Ovary (tissue), 7 donors: ENCODE measurements at regions not wholly inside any gene's neighbourhood (a gene's known extent, or its start where the extent isn't known, plus 50 kb on each side); places are given as distances from the start of the nearest gene placed in this dataset.
"Not testable (repeated sequence)": the region's sequence is repeated elsewhere in the genome, so short reads cannot be mapped to it uniquely, and the experiment has no call there.

Experiments used
- DNase-seq, 5 donors: peaks; one replicate each; pipeline ENCODE4 v3.0.0-alpha.2; 2019 to 2020
- H3K27ac ChIP-seq, 2 donors: fragments of 200-600 bp; one replicate each; pipeline versions ENCODE4 v1.5.1 to v1.8.0; 2019 to 2022
- H3K27me3 ChIP-seq: fragments of 200-600 bp; one replicate; pipeline ENCODE4 v1.8.0; 2022
- H3K36me3 ChIP-seq: fragments of 200-600 bp; sonication (generic); one replicate; pipeline ENCODE4 v1.5.1; 2019
- H3K4me1 ChIP-seq: one replicate; pipeline ENCODE4 v1.8.1; 2013; ENCODE audit warnings: mild to moderate bottlenecking, moderate library complexity; ENCODE audit not compliant: insufficient read depth
- H3K4me3 ChIP-seq: fragments of 200-600 bp; sonication (generic); one replicate; pipeline ENCODE4 v1.5.1; 2017
- H3K9me3 ChIP-seq, 2 donors: fragments of 200-600 bp in 1 of 2; sonication (generic) in 1 of 2; one replicate each; pipeline versions ENCODE4 v1.5.1 to v1.8.1; 2013 to 2019; ENCODE audit warnings: mild to moderate bottlenecking in 1 of 2, moderate library complexity in 1 of 2
- EP300 ChIP-seq: sonication (generic); formaldehyde crosslinking; IDR thresholded peaks from one replicate; pipeline ENCODE4 v1.6.1; 2017; ENCODE audit warnings: antibody characterized with exemption
- POLR2A ChIP-seq: fragments of 450-650 bp; IDR thresholded peaks from one replicate; pipeline ENCODE4 v1.6.1; 2017; ENCODE audit warnings: antibody characterized with exemption, mild to moderate bottlenecking, moderate library complexity
- WGBS, 3 donors: extraction: QIAGEN DNeasy Blood & Tissue Kit in 1 of 3; methylation state at CpG; one replicate each; pipeline versions ENCODE4 v1.1.5 to v1.1.7; 2013 to 2017; 5-methylcytosine and 5-hydroxymethylcytosine counted together
- intact Hi-C, 4 donors: fragments of 100-400 bp; cut with DNase I; formaldehyde crosslinking; loops; one replicate each; pipeline versions ENCODE4 v1.11.0 to v1.15.1; 2022 to 2023
- TF ChIP-seq, protein P1 (sequence below), 3 donors: fragments of 450-650 bp in 2 of 3; fragments of 200-600 bp in 1 of 3; IDR thresholded peaks; one replicate each; pipeline versions ENCODE4 v1.5.1 to v1.8.0; 2016 to 2022; ENCODE audit warnings: antibody characterized with exemption in 3 of 3, mild to moderate bottlenecking in 1 of 3
- donor health status: DM: no; HTN: no; CAD: no; lungs with moderate emphysema.
- donor health status: DM: no; HTN: no; CAD: no.
- donor health status: Bipolar disorder and iron deficiency.
- donor health status: DM: no; HTN: no; CAD: no.
- donor health status: DM: yes; HTN: yes; CAD: no.

GRCh38 chr1:172835834-172836233 is 176.9 kb downstream of the FASLG start:
- DNase-seq = no peak
- H3K36me3 ChIP-seq = no peaks in the 10 kb centered on the region
- intact Hi-C loops = no loop called here
- 88 to 96% (median 93%) methylated on average over 2 of the region's 2 CpGs for WGBS, 3 donors
- H3K27ac ChIP-seq = no peak overlapping the region
- H3K4me3 ChIP-seq = no peak overlapping the region
- no peaks in the 10 kb centered on the region for H3K4me1 ChIP-seq
- H3K9me3 ChIP-seq = no peaks in the 10 kb centered on the region
- TF ChIP-seq, protein P1, sequence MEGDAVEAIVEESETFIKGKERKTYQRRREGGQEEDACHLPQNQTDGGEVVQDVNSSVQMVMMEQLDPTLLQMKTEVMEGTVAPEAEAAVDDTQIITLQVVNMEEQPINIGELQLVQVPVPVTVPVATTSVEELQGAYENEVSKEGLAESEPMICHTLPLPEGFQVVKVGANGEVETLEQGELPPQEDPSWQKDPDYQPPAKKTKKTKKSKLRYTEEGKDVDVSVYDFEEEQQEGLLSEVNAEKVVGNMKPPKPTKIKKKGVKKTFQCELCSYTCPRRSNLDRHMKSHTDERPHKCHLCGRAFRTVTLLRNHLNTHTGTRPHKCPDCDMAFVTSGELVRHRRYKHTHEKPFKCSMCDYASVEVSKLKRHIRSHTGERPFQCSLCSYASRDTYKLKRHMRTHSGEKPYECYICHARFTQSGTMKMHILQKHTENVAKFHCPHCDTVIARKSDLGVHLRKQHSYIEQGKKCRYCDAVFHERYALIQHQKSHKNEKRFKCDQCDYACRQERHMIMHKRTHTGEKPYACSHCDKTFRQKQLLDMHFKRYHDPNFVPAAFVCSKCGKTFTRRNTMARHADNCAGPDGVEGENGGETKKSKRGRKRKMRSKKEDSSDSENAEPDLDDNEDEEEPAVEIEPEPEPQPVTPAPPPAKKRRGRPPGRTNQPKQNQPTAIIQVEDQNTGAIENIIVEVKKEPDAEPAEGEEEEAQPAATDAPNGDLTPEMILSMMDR (IDR thresholded peaks at IDR 0.05) = no peak
- TF ChIP-seq EP300 (no peak), POLR2A (no peak)
- H3K27me3 ChIP-seq = no peaks in the 10 kb centered on the region

- Histone ChIP-seq H3K4me3 (no peak overlapping the region), H3K27ac (no peak overlapping the region), H3K9me3 (no peaks in the 10 kb centered on the region), H3K4me1 (no peaks in the 10 kb centered on the region), H3K36me3 (no peaks in the 10 kb centered on the region), H3K27me3 (no peaks in the 10 kb centered on the region)
- no peak for DNase-seq
- TF ChIP-seq EP300 (no peak), POLR2A (no peak)
- TF ChIP-seq, protein P1 (IDR thresholded peaks at IDR 0.05) = no peak
- WGBS, 3 donors = 81 to 85% (median 84%) methylated on average over 6 of the region's 6 CpGs
- intact Hi-C loops = no loop called here
Measured at GRCh38 chr1:172837816-172838679, 179.1 kb downstream of the FASLG start.

DNA sequence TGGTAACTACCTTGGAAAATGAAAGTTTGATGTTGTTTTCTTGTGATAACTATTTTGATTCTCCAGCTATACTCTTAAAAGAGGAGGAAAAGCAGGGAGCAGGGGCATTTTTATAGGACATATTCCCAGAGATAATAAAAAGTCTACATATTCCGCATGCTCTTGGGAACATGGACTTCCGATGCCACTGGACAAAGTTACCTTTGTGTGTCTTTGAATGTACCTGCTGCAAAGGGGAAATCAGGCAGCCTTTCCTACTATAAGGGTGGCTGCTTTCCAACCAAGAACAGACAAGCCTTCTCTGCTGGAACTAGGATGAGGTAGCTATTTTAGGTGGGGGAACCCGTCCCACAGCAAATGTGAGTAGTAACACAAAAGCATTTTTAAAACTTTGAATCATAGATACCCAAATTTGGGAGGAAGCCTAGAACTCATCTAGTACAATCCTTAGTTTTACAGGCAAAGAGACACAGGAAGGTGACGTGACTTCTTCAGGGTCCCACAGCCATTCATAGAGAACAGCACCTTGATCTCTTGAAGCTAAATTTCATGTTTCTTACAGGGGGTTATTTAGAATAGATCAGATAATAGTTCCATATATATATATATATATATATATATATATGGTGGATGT is 179.9 kb downstream of the FASLG start:
- Histone ChIP-seq H3K27me3 (no peaks in the 10 kb centered on the region), H3K36me3 (no peaks in the 10 kb centered on the region), H3K9me3 (no peaks in the 10 kb centered on the region), H3K4me1 (no peaks in the 10 kb centered on the region), H3K4me3 (no peak overlapping the region), H3K27ac (no peak overlapping the region)
- no peak for DNase-seq
- TF ChIP-seq, protein P1 (IDR thresholded peaks at IDR 0.05) = no peak
- no peak for TF ChIP-seq EP300
- no peak for TF ChIP-seq POLR2A
- 91 to 93% (median 92%) methylated on average over 4 of the region's 4 CpGs for WGBS, 3 donors
- intact Hi-C loops = no loop called here

DNA sequence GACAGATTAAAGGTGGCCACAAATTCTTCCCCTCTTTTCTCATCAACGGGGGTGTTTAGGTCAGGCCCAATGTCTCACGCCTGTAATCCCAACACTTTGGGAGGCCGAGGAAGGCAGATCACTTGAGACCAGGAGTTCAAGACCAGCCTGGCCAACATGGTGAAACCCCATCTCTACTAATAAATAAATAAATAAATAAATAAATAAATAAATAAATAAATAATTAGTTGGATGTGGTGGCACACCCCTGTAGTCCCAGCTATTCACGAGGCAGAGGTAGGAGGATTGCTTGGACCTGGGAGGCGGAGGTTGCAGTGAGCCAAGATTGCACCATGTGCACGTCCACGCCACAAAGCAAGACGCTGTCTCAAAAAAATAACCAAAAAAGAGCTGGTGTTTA is 180.7 kb downstream of the FASLG start:
- intact Hi-C loops = not testable (repeated sequence)
- WGBS, 3 donors = 92% methylated on average over 8 of the region's 8 CpGs

GRCh38 chr1:172843444-172843843 is 184.5 kb downstream of the FASLG start:
- H3K27ac ChIP-seq = no peak overlapping the region
- intact Hi-C loops = no loop called here

More for the DNA sequence above, 180.7 kb downstream of the FASLG start:
- not testable (repeated sequence) for H3K36me3 ChIP-seq, H3K4me1 ChIP-seq, H3K27ac ChIP-seq, DNase-seq, H3K27me3 ChIP-seq, H3K4me3 ChIP-seq, H3K9me3 ChIP-seq

More at GRCh38 chr1:172843444-172843843, 184.5 kb downstream of the FASLG start:
- no peak for TF ChIP-seq EP300
- no peak for TF ChIP-seq POLR2A
- TF ChIP-seq, protein P1 (IDR thresholded peaks at IDR 0.05) = no peak
- Histone ChIP-seq H3K27me3 (no peaks in the 10 kb centered on the region), H3K9me3 (no peaks in the 10 kb centered on the region), H3K36me3 (no peaks in the 10 kb centered on the region), H3K4me1 (no peaks in the 10 kb centered on the region), H3K4me3 (no peak overlapping the region)
- DNase-seq = no peak
- WGBS, 3 donors = 51 to 69% (median 56%) methylated on average over 2 of the region's 2 CpGs
